ENCODE measurements at regions not wholly inside any gene's neighbourhood (a gene's known extent, or its start where the extent isn't known, plus 50 kb on each side); places are given as distances from the start of the nearest gene placed in this dataset.
A peak's percentile ranks its signal among the peaks of the same experiment; 100 is the strongest.

- 93 to 96% methylated on average over 4 of the region's 4 CpGs for WGBS, 2 donors
- Histone ChIP-seq H3K9me3 (no peaks in the 10 kb centered on the region), H3K4me1 (peaks cover 0 to 5% (median 0%) of the 10 kb centered on the region in 9 donors), H3K36me3 (no peaks in the 10 kb centered on the region), H3K27ac (no peak overlapping the region), H3K27me3 (peaks cover 0 to 8% (median 0%) of the 10 kb centered on the region in 7 donors), H3K4me3 (no peak overlapping the region)
- ATAC-seq (no peak), DNase-seq (no peak)
- intact Hi-C loops (cut with DNase I): loop anchor here in 6 of 10 donors (5.0 kb wide), 3 partner anchors 39 to 279 kb away; no protein-coding TSS in a partner anchor
- TF ChIP-seq CTCF (IDR thresholded peaks at IDR 0.05): no peak
These were observed 78.1 kb upstream of the TRIM2 start for GRCh38 chr4:153126137-153126536.

GRCh38 chr4:153127760-153128494, 76.3 kb upstream of the TRIM2 start:
- 18 to 20% methylated on average over 18 of the region's 18 CpGs for WGBS, 2 donors
- peak; percentile 70 to 94 (median 89) for TF ChIP-seq CTCF (IDR thresholded peaks at IDR 0.05)
- peak overlapping the region in 1 of 10 donors; percentile 3 for H3K4me3 ChIP-seq

GRCh38 chr4:153131596-153131995, 72.6 kb upstream of the TRIM2 start:
- Histone ChIP-seq H3K27me3 (peaks cover 0 to 8% (median 0%) of the 10 kb centered on the region in 7 donors), H3K27ac (no peak overlapping the region), H3K4me1 (peaks cover 0 to 7% (median 0%) of the 10 kb centered on the region in 9 donors), H3K9me3 (no peaks in the 10 kb centered on the region), H3K4me3 (no peak overlapping the region), H3K36me3 (no peaks in the 10 kb centered on the region)
- 54% methylated on average over 7 of the region's 7 CpGs for WGBS, 2 donors
- ATAC-seq (no peak), DNase-seq (no peak)
- no peak for TF ChIP-seq CTCF (IDR thresholded peaks at IDR 0.05)
- intact Hi-C loops (cut with DNase I): loop anchor here in 1 of 10 donors (2.0 kb wide), 1 partner anchor 285 kb away; no protein-coding TSS in a partner anchor

More at GRCh38 chr4:153127760-153128494, 76.3 kb upstream of the TRIM2 start:
- Histone ChIP-seq H3K27me3 (peaks cover 0 to 8% (median 0%) of the 10 kb centered on the region in 7 donors), H3K36me3 (no peaks in the 10 kb centered on the region), H3K4me1 (peaks cover 0 to 5% (median 0%) of the 10 kb centered on the region in 9 donors), H3K9me3 (no peaks in the 10 kb centered on the region), H3K27ac (no peak overlapping the region)
- ATAC-seq (peak; percentile 61 to 91 (median 86)), DNase-seq (peak; percentile 54 to 84)
- intact Hi-C loops (cut with DNase I): loop anchor here in 9 of 10 donors (1.0 to 5.0 kb wide), 9 partner anchors 41 to 283 kb away; no protein-coding TSS in a partner anchor

- peaks cover 0 to 7% (median 0%) of the 10 kb centered on the region in 9 donors for H3K4me1 ChIP-seq
- 59 to 60% methylated on average over 6 of the region's 6 CpGs for whole genome bisulfite sequencing, 2 donors
- TF ChIP-seq CTCF (IDR thresholded peaks at IDR 0.05): no peak
- peaks cover 0 to 8% (median 0%) of the 10 kb centered on the region in 7 donors for H3K27me3 ChIP-seq
- no peak overlapping the region for H3K4me3 ChIP-seq
- DNase-seq (no peak), ATAC-seq (peak in 2 of 8 donors; percentile 44 to 53)
- H3K27ac ChIP-seq: no peak overlapping the region
- intact Hi-C loops (cut with DNase I): no loop called here
- H3K36me3 ChIP-seq: no peaks in the 10 kb centered on the region
- H3K9me3 ChIP-seq: no peaks in the 10 kb centered on the region
These were observed 67.1 kb upstream of the TRIM2 start for GRCh38 chr4:153137159-153137558.
